BE2C (cell line): ENCODE measurements at regions not wholly inside any gene's neighbourhood (a gene's known extent, or its start where the extent isn't known, plus 50 kb on each side); places are given as distances from the start of the nearest gene placed in this dataset.

ENCODE experiments used
- DNase-seq: peaks from one replicate; pipeline ENCODE4 v3.0.0-alpha.2; 2020
- H3K27me3 ChIP-seq: fragments of 250-450 bp; sonication (Bioruptor Pico); 2 replicates; pipeline ENCODE4 v1.5.1; 2020; ENCODE audit warnings: mild to moderate bottlenecking
- H3K36me3 ChIP-seq: fragments of 250-450 bp; sonication (Bioruptor Pico); 2 replicates; pipeline ENCODE4 v1.5.1; 2020; ENCODE audit warnings: mild to moderate bottlenecking
- H3K4me1 ChIP-seq: fragments of 250-450 bp; sonication (Bioruptor Pico); 2 replicates; pipeline ENCODE4 v1.5.1; 2020
- H3K4me3 ChIP-seq: 2 replicates; pipeline ENCODE4 v1.5.1; 2011; ENCODE audit warnings: low read depth, low read length
- H3K9me3 ChIP-seq: fragments of 250-450 bp; sonication (Bioruptor Pico); 2 replicates; pipeline ENCODE4 v1.5.1; 2020
- TF ChIP-seq, protein P1 (sequence below): IDR thresholded peaks from 2 replicates; pipeline ENCODE4 v1.5.1; 2012; ENCODE audit warnings: mild to moderate bottlenecking, low read depth, low read length

DNA sequence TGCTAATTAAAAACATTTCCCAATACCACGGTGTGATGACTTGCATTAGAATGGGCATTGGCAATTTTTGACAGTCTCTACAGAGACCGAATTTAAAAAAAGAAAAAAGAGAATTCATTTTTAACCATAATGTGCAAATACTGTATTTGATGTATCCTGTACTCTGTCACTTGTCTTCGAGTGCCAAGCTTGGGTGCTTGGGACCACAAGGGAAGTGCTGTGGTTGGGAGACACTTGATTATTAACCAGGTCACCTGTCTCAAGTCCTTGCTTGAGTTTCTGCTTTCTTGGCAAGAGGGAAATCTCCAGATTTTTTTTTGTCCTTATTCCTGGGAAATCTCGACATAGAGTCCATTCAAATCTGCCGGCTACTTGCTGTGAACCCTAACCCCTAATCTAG, 209.0 kb downstream of the MC4R start:
- H3K4me1 ChIP-seq, result no peaks in the 10 kb centered on the region
- no peaks in the 10 kb centered on the region for H3K9me3 ChIP-seq
- no peaks in the 10 kb centered on the region for H3K36me3 ChIP-seq
- TF ChIP-seq, protein P1, sequence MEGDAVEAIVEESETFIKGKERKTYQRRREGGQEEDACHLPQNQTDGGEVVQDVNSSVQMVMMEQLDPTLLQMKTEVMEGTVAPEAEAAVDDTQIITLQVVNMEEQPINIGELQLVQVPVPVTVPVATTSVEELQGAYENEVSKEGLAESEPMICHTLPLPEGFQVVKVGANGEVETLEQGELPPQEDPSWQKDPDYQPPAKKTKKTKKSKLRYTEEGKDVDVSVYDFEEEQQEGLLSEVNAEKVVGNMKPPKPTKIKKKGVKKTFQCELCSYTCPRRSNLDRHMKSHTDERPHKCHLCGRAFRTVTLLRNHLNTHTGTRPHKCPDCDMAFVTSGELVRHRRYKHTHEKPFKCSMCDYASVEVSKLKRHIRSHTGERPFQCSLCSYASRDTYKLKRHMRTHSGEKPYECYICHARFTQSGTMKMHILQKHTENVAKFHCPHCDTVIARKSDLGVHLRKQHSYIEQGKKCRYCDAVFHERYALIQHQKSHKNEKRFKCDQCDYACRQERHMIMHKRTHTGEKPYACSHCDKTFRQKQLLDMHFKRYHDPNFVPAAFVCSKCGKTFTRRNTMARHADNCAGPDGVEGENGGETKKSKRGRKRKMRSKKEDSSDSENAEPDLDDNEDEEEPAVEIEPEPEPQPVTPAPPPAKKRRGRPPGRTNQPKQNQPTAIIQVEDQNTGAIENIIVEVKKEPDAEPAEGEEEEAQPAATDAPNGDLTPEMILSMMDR, result no peak
- no peak overlapping the region for H3K4me3 ChIP-seq
- H3K27me3 ChIP-seq, result no peaks in the 10 kb centered on the region
- no peak for DNase-seq

DNA sequence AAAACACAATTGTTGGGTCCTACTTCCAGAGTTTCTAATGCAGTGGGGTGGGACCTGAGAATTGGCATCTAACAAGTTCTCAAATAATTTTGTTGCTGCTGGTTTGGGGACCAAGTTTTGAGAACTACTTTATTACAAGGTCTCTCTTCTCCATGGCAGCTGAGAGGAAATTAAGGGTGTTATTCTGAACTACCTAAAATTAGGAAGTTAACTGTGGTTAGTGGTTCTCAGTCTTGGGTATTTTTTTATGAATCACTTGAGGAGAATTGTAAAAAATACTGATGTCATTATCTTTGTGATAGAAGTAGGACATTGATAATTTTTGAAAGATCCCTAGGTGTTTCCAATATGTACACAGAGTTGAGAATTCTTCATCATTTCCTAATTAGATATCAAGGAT, 210.2 kb downstream of the MC4R start:
- Histone ChIP-seq H3K4me3 (no peak overlapping the region), H3K9me3 (no peaks in the 10 kb centered on the region), H3K27me3 (no peaks in the 10 kb centered on the region), H3K36me3 (no peaks in the 10 kb centered on the region), H3K4me1 (no peaks in the 10 kb centered on the region)
- DNase-seq, result no peak
- TF ChIP-seq, protein P1, result no peak

DNA sequence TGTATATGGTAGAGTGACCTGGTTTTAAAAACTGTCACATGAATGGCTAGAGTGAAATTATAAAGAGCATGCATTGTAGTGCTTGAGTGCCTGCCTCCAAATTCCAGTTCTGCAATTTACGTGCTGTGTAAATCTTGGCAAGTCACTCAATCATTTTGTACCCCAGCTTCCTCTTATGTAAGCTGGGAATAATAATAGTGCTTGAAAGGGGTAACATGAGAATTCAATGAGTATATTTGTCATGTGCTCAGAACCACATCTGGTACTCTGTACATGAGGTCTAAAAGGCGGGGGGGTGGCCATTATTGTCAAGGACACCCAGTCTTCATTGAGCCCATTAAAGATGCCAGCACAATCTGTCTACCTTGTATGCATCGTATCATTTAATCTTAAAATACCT, 214.8 kb downstream of the MC4R start:
- H3K27me3 ChIP-seq, result no peaks in the 10 kb centered on the region
- no peaks in the 10 kb centered on the region for H3K36me3 ChIP-seq
- TF ChIP-seq, protein P1, result no peak
- DNase-seq, result no peak
- no peaks in the 10 kb centered on the region for H3K4me1 ChIP-seq
- H3K4me3 ChIP-seq, result no peak overlapping the region
- no peaks in the 10 kb centered on the region for H3K9me3 ChIP-seq

DNA sequence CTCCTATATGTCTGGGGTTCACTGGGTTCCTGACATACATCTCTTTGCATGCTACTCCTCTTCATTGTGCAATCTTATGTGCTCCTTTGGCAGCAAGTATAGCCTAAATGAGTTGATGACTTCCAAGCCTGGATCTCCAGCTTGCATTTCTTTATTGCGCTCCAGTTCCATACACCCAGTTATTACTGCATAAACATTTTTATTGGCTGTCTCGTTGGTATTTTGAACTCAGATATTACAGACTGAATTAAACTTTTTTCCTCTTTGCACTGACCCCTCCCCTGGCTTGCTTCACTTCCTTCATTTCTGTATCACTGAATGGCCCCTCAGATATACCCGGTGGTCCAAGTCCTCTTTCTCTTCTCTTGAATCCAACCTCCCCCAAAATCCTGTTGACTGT, 219.2 kb downstream of the MC4R start:
- TF ChIP-seq, protein P1, result no peak
- no peaks in the 10 kb centered on the region for H3K4me1 ChIP-seq
- no peaks in the 10 kb centered on the region for H3K27me3 ChIP-seq
- no peak for DNase-seq
- no peak overlapping the region for H3K4me3 ChIP-seq
- H3K9me3 ChIP-seq, result no peaks in the 10 kb centered on the region
- H3K36me3 ChIP-seq, result no peaks in the 10 kb centered on the region

DNA sequence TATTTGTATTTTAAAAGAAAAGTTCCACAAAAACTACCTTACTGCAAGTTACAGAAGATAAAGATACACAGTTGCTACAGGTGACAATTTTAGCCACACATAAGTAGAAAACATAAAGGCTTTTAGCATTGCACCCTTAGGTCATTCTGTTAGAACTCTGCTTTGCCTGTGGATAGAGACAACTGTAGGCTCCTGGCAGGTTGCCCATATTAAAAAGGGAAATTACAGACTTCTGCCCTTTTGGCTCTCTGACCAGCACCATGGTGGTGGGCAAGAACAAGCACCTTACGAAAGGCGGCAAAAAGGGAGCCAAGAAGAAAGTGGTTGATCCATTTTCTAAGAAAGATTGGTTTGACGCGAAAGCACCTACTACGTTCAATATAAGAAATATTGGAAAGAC, 223.3 kb downstream of the MC4R start:
- H3K27me3 ChIP-seq, result no peaks in the 10 kb centered on the region
- no peak overlapping the region for H3K4me3 ChIP-seq
- H3K4me1 ChIP-seq, result no peaks in the 10 kb centered on the region
- no peaks in the 10 kb centered on the region for H3K9me3 ChIP-seq
- no peaks in the 10 kb centered on the region for H3K36me3 ChIP-seq
- DNase-seq, result no peak
- TF ChIP-seq, protein P1, result no peak

DNA sequence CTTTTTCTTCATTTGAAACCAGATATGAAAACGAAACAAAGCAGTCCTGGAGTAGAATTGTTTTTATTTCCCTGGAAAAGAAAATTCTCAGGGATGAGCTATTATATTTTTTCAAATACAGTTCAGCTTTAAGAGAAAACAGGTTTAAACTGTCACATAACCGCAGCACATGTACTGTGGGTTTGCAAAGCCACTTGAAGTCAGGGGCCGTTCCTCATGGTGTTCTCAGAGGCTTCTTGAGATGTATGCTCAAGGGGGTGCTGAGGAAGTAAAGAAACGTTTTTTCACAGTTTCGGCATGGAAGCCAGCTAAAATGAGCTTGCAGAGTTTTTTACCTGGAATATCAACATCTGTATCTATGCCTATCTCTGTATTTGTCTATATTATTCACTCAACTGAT, 225.3 kb downstream of the MC4R start:
- Histone ChIP-seq H3K36me3 (no peaks in the 10 kb centered on the region), H3K4me1 (no peaks in the 10 kb centered on the region), H3K9me3 (no peaks in the 10 kb centered on the region), H3K27me3 (no peaks in the 10 kb centered on the region), H3K4me3 (no peak overlapping the region)
- TF ChIP-seq, protein P1, result no peak
- no peak for DNase-seq
